SK-N-SH (cell line): ENCODE measurements at regions not wholly inside any gene's neighbourhood (a gene's known extent, or its start where the extent isn't known, plus 50 kb on each side); places are given as distances from the start of the nearest gene placed in this dataset.

Experiments
- EP300 ChIP-seq, 2 experiments: IDR thresholded peaks; 2 replicates each; pipeline versions ENCODE4 v1.4.0 to v1.6.1; 2012; ENCODE audit warnings: borderline replicate concordance in 1 of 2, low read depth in 1 of 2, low read length in 1 of 2
- EZH2phosphoT487 ChIP-seq: fragments of 200-600 bp; sonication (generic); IDR thresholded peaks from 2 replicates; pipeline ENCODE4 v1.6.1; 2017; ENCODE audit warnings: low read depth, mixed run types, mild to moderate bottlenecking, antibody characterized with exemption, moderate library complexity, borderline replicate concordance
- FOSL2 ChIP-seq: IDR thresholded peaks from 2 replicates; pipeline ENCODE4 v1.4.0; 2012; ENCODE audit warnings: low read depth, mild to moderate bottlenecking, moderate library complexity, borderline replicate concordance
- FOXM1 ChIP-seq: IDR thresholded peaks from 2 replicates; pipeline ENCODE4 v1.4.0; 2012; ENCODE audit warnings: low read depth, mild to moderate bottlenecking
- JUND ChIP-seq: IDR thresholded peaks from 2 replicates; pipeline ENCODE4 v1.4.0; 2012
- NRF1 ChIP-seq: IDR thresholded peaks from 2 replicates; pipeline ENCODE4 v1.6.1; 2012; ENCODE audit warnings: low read depth, mild to moderate bottlenecking, low read length
- POLR2AphosphoS5 ChIP-seq: IDR thresholded peaks from 2 replicates; pipeline ENCODE4 v1.6.1; 2012; ENCODE audit warnings: low read depth, low read length
- RAD21 ChIP-seq: IDR thresholded peaks from 2 replicates; pipeline ENCODE4 v1.6.1; 2012; ENCODE audit warnings: mild to moderate bottlenecking, low read length
- RCOR1 ChIP-seq: fragments of 150-350 bp; IDR thresholded peaks from 2 replicates; pipeline ENCODE4 v1.6.1; 2017; ENCODE audit warnings: antibody characterized with exemption, low read length
- TAF1 ChIP-seq: IDR thresholded peaks from 2 replicates; pipeline ENCODE4 v1.6.1; 2012; ENCODE audit warnings: low read depth, mild to moderate bottlenecking, low read length, moderate library complexity, borderline replicate concordance
- TF ChIP-seq, protein P1 (sequence below): fragments of 150-350 bp; IDR thresholded peaks from 2 replicates; pipeline ENCODE4 v1.6.1; 2017; ENCODE audit warnings: antibody characterized with exemption, low read length, low read depth, borderline replicate concordance
- TF ChIP-seq, protein P2 (sequence below): fragments of 200-600 bp; sonication (generic); IDR thresholded peaks from 2 replicates; pipeline ENCODE4 v1.6.1; 2017; ENCODE audit warnings: antibody characterized with exemption, mild to moderate bottlenecking, moderate library complexity
- TF ChIP-seq, protein P3 (sequence below): IDR thresholded peaks from 2 replicates; pipeline ENCODE4; 2012
- TF ChIP-seq, protein P4 (sequence below): IDR thresholded peaks from 2 replicates; pipeline ENCODE4 v1.4.0; 2012; ENCODE audit warnings: low read depth

DNA sequence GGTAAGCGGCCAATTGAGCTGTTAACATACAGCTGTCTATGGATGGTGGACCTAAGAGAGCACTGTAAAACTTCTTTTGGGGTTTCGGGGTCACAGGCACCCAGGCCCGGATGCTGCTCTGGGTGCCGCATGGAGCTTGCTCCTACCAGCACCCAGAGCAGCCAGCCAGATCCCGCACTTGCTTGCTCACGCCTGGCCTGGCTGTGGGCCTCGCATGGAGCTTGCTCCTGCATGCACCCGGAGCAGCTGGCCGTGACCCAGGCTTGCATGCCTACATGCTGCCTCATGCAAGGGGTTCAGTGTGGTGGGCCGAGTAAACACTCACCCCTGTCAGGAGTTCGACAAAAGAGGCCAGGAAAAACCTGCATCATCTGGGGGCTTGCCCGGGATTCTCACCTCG lies 896.9 kb downstream of the SORCS1 start:
- TF ChIP-seq EP300 (IDR thresholded peaks at IDR 0.05; ENCODE audit: borderline replicate concordance in 1 of 2, low read depth in 1 of 2, low read length in 1 of 2) (no peak), TAF1 (no peak), POLR2AphosphoS5 (no peak), FOXM1 (no peak), JUND (no peak), RAD21 (no peak), RCOR1 (no peak), EZH2phosphoT487 (no peak), FOSL2 (no peak), NRF1 (no peak)
- TF ChIP-seq, protein P1, sequence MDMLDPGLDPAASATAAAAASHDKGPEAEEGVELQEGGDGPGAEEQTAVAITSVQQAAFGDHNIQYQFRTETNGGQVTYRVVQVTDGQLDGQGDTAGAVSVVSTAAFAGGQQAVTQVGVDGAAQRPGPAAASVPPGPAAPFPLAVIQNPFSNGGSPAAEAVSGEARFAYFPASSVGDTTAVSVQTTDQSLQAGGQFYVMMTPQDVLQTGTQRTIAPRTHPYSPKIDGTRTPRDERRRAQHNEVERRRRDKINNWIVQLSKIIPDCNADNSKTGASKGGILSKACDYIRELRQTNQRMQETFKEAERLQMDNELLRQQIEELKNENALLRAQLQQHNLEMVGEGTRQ: no peak
- TF ChIP-seq, protein P2, sequence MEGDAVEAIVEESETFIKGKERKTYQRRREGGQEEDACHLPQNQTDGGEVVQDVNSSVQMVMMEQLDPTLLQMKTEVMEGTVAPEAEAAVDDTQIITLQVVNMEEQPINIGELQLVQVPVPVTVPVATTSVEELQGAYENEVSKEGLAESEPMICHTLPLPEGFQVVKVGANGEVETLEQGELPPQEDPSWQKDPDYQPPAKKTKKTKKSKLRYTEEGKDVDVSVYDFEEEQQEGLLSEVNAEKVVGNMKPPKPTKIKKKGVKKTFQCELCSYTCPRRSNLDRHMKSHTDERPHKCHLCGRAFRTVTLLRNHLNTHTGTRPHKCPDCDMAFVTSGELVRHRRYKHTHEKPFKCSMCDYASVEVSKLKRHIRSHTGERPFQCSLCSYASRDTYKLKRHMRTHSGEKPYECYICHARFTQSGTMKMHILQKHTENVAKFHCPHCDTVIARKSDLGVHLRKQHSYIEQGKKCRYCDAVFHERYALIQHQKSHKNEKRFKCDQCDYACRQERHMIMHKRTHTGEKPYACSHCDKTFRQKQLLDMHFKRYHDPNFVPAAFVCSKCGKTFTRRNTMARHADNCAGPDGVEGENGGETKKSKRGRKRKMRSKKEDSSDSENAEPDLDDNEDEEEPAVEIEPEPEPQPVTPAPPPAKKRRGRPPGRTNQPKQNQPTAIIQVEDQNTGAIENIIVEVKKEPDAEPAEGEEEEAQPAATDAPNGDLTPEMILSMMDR: no peak
- TF ChIP-seq, protein P3, sequence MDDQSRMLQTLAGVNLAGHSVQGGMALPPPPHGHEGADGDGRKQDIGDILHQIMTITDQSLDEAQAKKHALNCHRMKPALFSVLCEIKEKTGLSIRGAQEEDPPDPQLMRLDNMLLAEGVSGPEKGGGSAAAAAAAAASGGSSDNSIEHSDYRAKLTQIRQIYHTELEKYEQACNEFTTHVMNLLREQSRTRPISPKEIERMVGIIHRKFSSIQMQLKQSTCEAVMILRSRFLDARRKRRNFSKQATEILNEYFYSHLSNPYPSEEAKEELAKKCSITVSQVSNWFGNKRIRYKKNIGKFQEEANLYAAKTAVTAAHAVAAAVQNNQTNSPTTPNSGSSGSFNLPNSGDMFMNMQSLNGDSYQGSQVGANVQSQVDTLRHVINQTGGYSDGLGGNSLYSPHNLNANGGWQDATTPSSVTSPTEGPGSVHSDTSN: no peak
- TF ChIP-seq, protein P4, sequence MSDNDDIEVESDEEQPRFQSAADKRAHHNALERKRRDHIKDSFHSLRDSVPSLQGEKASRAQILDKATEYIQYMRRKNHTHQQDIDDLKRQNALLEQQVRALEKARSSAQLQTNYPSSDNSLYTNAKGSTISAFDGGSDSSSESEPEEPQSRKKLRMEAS: no peak
